Spinal cord (tissue), 9 donors: ENCODE measurements at regions not wholly inside any gene's neighbourhood (a gene's known extent, or its start where the extent isn't known, plus 50 kb on each side); places are given as distances from the start of the nearest gene placed in this dataset.

Experiments used
- DNase-seq, 6 donors: peaks; one replicate each; pipeline versions ENCODE4 v3.0.0 to v3.0.0-alpha.2; 2013 to 2015; ENCODE audit warnings: low spot score in 6 of 6, low read depth in 4 of 6
- H3K27ac ChIP-seq: one replicate; pipeline ENCODE4 v1.5.1; 2013; ENCODE audit warnings: low read depth, low read length, control low read depth
- H3K27me3 ChIP-seq: one replicate; pipeline ENCODE4 v1.6.1; 2013; ENCODE audit warnings: low read length; ENCODE audit not compliant: control insufficient read depth, insufficient read depth
- H3K36me3 ChIP-seq: one replicate; pipeline ENCODE4 v1.6.1; 2013; ENCODE audit warnings: low read length; ENCODE audit not compliant: control insufficient read depth, insufficient read depth
- H3K4me1 ChIP-seq: one replicate; pipeline ENCODE4 v1.6.1; 2013; ENCODE audit warnings: low read length; ENCODE audit not compliant: control insufficient read depth, insufficient read depth
- H3K4me3 ChIP-seq: one replicate; pipeline ENCODE4 v1.5.1; 2013; ENCODE audit warnings: low read depth, low read length, control low read depth
- H3K9me3 ChIP-seq: one replicate; pipeline ENCODE4 v1.6.1; 2013; ENCODE audit warnings: low read length; ENCODE audit not compliant: control insufficient read depth, insufficient read depth
- WGBS: methylation state at CpG from one replicate; pipeline ENCODE4 v1.1.5; 2013; ENCODE audit warnings: missing lambda C conversion rate; ENCODE audit not compliant: insufficient coverage; 5-methylcytosine and 5-hydroxymethylcytosine counted together
- donor health status: healthy.

DNA sequence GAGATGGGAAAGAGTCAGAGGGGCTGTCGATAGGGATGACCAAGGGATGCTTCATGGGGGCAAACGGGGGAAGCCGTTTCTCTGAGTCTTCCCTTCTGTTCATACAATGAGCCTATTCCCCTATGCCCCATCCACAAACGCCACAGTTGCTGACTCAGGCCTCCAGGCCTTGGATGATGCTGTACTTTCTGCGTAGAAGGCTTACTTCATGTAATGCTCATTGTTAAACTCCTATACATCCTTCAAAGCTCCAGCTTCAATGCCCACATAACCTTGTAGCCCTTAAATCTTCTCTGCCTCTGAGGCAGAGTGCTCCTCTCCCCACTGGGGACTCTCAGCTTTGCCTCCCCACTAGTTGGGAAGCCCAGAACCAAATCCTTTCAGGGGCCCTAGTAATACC, 120.3 kb downstream of the PTPRS start:
- Histone ChIP-seq H3K27ac (no peak overlapping the region), H3K36me3 (peaks cover 93% of the 10 kb centered on the region), H3K27me3 (no peaks in the 10 kb centered on the region), H3K9me3 (no peaks in the 10 kb centered on the region), H3K4me3 (no peak overlapping the region), H3K4me1 (no peaks in the 10 kb centered on the region)
- no peak for DNase-seq
- WGBS: 98% methylated on average over 5 of the region's 5 CpGs

DNA sequence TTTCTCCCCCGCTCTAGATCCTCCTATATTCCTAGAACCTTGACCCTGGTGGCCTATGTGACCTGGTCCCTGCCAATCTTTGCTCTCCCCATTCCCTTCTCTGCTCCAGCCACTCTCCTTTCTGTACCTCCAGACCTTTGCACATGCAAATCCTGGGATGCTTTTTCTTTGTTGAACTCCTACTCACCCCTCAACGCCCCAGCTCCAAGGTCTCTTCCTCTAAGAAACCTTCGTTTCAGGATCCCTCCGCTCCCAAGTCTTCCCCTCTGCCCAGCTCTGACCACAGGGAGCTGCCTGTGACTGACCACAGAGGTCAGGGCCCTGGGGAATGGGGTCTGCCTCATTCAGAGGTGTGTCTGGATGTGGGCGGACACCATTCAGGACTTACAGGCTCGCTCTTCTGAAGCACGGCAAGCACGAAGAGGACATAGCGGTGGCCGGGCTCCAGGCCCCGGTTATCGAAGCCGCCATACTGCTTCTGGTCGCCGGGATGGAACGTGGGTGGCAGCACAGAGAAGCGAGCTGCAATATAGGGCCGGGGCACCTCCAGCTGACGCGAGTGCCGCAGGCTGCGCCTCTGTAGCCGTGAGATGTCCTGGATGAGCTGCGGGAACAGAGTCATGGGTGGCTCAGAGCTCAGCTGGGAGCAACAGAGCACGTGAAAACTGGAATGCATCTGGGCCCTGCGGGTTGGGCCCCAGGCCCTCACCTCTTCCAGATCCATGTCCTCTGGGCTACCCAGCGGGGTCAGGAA, 120.9 kb downstream of the PTPRS start:
- DNase-seq: no peak
- 98% methylated on average over 26 of the region's 27 CpGs for WGBS
- Histone ChIP-seq H3K4me3 (no peak overlapping the region), H3K36me3 (peaks cover 93% of the 10 kb centered on the region), H3K27ac (no peak overlapping the region), H3K27me3 (no peaks in the 10 kb centered on the region), H3K9me3 (no peaks in the 10 kb centered on the region), H3K4me1 (no peaks in the 10 kb centered on the region)

- H3K27me3 ChIP-seq: no peaks in the 10 kb centered on the region
- DNase-seq: no peak
- peaks cover 93% of the 10 kb centered on the region for H3K36me3 ChIP-seq
- 94% methylated on average over 6 of the region's 8 CpGs for WGBS
- H3K27ac ChIP-seq: no peak overlapping the region
- H3K4me1 ChIP-seq: no peaks in the 10 kb centered on the region
- H3K9me3 ChIP-seq: no peaks in the 10 kb centered on the region
- no peak overlapping the region for H3K4me3 ChIP-seq
Measured at GRCh38 chr19:5218963-5219530, 121.6 kb downstream of the PTPRS start.

DNA sequence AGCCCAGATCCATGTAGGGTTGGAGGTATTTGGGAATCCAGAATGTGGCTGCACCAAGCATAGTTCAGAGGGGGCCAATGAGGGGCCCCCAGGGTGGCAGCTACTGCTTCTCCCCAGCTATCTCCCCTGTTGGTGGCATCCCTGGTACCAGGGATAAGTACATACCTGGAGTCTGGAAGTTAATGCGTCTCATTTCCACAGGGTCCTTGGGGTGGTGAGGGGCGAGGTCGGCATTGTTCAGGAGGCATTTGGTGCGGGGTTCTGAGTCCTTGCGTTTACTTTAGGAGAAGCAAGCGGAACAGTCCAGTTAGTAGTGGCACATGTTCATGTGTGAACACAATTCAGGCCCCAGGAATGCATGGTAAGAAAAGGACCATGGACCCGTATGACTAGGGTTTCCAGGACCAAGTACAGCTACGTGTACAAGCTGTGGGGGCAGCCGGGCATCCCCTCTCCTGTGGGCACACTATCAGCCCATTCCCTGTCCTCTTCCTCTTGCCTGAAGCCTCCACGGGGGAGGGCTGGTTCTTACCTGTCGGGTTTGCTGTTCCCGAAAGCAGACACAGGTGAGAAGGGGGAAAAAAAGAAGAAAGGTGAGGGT, 122.3 kb downstream of the PTPRS start:
- no peak overlapping the region for H3K27ac ChIP-seq
- H3K27me3 ChIP-seq: no peaks in the 10 kb centered on the region
- H3K9me3 ChIP-seq: no peaks in the 10 kb centered on the region
- DNase-seq: no peak
- no peaks in the 10 kb centered on the region for H3K4me1 ChIP-seq
- peaks cover 98% of the 10 kb centered on the region for H3K36me3 ChIP-seq
- 98% methylated on average over 8 of the region's 12 CpGs for WGBS
- no peak overlapping the region for H3K4me3 ChIP-seq

DNA sequence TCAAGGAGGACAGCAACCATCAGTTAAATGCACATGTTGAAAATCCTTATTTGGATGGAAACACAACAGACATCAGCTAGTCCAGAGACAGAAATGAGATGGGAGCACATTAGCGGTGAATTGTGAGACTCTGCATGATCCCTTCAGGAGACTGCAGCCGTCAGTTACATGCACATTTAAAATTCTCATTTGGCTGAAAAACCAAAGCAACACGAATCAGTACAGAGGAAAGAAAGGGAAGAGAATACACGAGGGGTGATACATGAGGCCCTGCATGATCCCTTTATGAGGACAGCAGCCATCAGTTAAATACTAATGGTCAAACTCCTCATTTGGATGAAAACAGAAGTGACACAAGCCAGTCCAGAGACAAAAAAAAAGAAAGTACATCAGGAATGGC, 123.4 kb downstream of the PTPRS start:
- no peaks in the 10 kb centered on the region for H3K4me1 ChIP-seq
- no peaks in the 10 kb centered on the region for H3K27me3 ChIP-seq
- DNase-seq: no peak
- WGBS: 50% methylated on average over 1 of the region's 4 CpGs
- no peaks in the 10 kb centered on the region for H3K9me3 ChIP-seq
- H3K36me3 ChIP-seq: peaks cover 97% of the 10 kb centered on the region
- H3K27ac ChIP-seq: no peak overlapping the region
- H3K4me3 ChIP-seq: no peak overlapping the region

DNA sequence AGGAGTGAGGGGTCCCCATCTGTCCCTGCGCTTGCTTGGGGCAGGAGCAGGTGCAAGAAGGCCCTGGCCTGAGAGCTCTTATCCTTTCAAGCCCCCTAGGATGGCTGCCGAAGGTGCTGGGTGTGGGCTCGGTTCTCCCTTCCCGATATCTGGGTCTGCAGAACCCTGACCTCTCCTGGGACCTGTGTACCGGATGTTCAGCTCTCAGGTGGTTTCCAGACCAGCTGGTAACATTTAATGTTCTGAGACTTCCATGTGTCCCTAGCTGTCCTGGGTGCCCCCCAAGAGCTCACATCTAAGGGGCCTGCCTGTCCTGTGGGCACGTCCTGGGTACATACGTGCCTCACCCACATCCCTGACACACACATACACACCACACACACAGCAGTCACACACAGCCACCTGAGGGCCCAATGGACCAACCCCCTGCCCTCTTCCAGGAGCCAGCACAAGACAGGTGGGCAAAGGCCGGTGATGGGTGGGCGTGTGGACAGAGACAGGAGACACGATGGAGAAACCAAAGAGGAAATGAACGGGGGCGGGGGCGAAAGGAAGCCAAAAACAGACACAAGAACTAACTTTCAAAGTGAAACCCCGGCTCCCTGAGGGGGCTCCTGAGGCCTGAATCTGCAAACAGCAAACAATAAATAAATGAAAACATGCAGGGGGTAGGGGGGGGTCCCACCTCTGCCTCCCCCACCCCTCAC, 124.3 kb downstream of the PTPRS start:
- WGBS: 95% methylated on average over 9 of the region's 14 CpGs
- DNase-seq: no peak
- no peak overlapping the region for H3K4me3 ChIP-seq
- no peak overlapping the region for H3K27ac ChIP-seq
- H3K27me3 ChIP-seq: no peaks in the 10 kb centered on the region
- H3K36me3 ChIP-seq: peaks cover 97% of the 10 kb centered on the region
- H3K9me3 ChIP-seq: no peaks in the 10 kb centered on the region
- no peaks in the 10 kb centered on the region for H3K4me1 ChIP-seq

DNA sequence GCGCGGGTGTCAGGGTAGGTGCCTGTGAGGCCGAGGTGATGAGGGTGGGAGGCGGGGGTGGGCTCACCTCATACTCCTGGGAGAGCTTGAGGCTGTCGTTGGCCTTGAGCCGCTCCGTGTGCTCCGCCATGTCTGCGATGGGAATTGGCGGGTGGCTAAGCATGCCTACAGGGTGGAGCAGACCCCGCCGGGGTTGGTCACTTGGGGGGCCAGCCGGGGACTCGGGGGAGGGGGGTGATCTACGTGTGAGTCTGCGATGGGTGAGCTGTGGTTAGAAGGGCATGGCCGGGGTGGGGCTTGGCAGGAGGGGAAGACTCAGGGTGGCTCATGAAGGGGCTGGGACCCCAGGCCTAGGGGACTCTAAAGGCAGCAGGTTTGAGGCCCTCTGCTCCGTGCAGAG, 125.2 kb downstream of the PTPRS start:
- Histone ChIP-seq H3K4me3 (no peak overlapping the region), H3K27me3 (no peaks in the 10 kb centered on the region), H3K4me1 (no peaks in the 10 kb centered on the region), H3K9me3 (no peaks in the 10 kb centered on the region), H3K36me3 (peaks cover 97% of the 10 kb centered on the region), H3K27ac (no peak overlapping the region)
- no peak for DNase-seq
- WGBS: 93% methylated on average over 17 of the region's 18 CpGs

DNA sequence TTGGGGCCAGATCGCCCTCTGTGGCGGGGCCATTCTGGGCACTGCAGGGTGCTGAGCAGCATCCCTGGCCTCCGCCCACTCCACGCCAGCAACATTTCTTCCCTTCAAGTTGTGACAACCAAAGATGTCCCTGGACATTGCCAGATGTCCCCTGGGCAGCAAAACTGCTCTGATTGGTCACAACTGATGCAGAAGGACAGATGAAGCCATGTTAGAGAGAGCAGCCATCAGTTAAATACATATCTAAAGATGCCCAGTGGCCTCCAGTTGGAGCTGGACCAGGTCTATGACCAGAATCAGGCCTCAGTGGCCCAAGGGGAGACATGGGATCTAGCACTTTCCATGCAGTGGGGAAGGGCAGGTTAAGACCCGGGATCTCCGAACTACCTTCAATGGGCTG, 125.7 kb downstream of the PTPRS start:
- Histone ChIP-seq H3K36me3 (peaks cover 97% of the 10 kb centered on the region), H3K9me3 (no peaks in the 10 kb centered on the region), H3K4me1 (no peaks in the 10 kb centered on the region), H3K4me3 (no peak overlapping the region), H3K27ac (no peak overlapping the region), H3K27me3 (no peaks in the 10 kb centered on the region)
- WGBS: 86% methylated on average over 6 of the region's 6 CpGs
- no peak for DNase-seq

DNA sequence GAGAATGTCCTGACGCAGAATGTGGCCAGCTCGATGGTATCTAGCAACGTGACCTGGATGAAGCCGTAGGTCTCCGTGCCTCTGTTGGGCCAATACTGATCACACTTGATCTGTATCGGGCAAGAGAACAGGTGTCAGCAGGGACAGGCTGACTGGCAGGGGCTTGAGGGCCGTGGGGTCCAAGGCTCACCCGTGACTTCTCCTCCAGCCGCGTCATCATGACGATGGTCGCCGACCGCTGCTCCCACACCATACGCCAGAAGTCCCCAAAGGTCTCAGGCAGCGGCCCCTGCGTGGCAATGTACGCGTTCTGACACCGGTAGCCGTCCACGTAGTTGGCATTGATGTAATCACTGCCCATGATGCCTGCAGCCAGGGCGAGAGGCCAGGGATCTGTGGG, 126.2 kb downstream of the PTPRS start:
- Histone ChIP-seq H3K27ac (no peak overlapping the region), H3K36me3 (peaks cover 97% of the 10 kb centered on the region), H3K27me3 (no peaks in the 10 kb centered on the region), H3K9me3 (no peaks in the 10 kb centered on the region), H3K4me1 (no peaks in the 10 kb centered on the region), H3K4me3 (no peak overlapping the region)
- DNase-seq: no peak
- WGBS: 94% methylated on average over 23 of the region's 23 CpGs
